Mucosa of descending colon (tissue), 3 donors: ENCODE measurements at regions not wholly inside any gene's neighbourhood (a gene's known extent, or its start where the extent isn't known, plus 50 kb on each side); places are given as distances from the start of the nearest gene placed in this dataset.

Source experiments
- ATAC-seq: fragments of 200-7000 bp; cut with Tn5 transposase; one replicate; pipeline ENCODE4 v1.9.1; 2020; ENCODE audit warnings: mild to moderate bottlenecking, moderate library complexity
- DNase-seq, 3 donors: peaks; one replicate each; pipeline ENCODE4 v3.0.0-alpha.2; 2020
- H3K36me3 ChIP-seq: fragments of 200-600 bp; one replicate; pipeline ENCODE4 v1.8.0; 2021; ENCODE audit warnings: low read depth, mild to moderate bottlenecking
- H3K4me1 ChIP-seq: fragments of 200-600 bp; one replicate; pipeline ENCODE4 v1.8.0; 2021; ENCODE audit warnings: low read depth, mild to moderate bottlenecking
- H3K4me3 ChIP-seq: fragments of 200-600 bp; one replicate; pipeline ENCODE4 v1.8.0; 2021; ENCODE audit warnings: mild to moderate bottlenecking
- H3K9me3 ChIP-seq: fragments of 200-600 bp; one replicate; pipeline ENCODE4 v1.8.0; 2021; ENCODE audit warnings: mild to moderate bottlenecking
- CTCF ChIP-seq: fragments of 200-600 bp; IDR thresholded peaks from one replicate; pipeline ENCODE4 v1.8.0; 2022; ENCODE audit warnings: antibody characterized with exemption, mild to moderate bottlenecking
- intact Hi-C, 2 donors: fragments of 100-400 bp; cut with DNase I in 1 of 2; cut with micrococcal nuclease in 1 of 2; formaldehyde crosslinking; loops; one replicate each; pipeline versions ENCODE4 v1.11.0 to v1.11.1; 2022; cut with DNase I, micrococcal nuclease
- donor health status: DM: no; HTN: no; CAD: no; lungs with moderate emphysema.
- donor health status: DM: no; HTN: no; CAD: no.
- donor health status: DM: no; HTN: yes; CAD: no.

GRCh38 chr5:105816961-105817360 lies 1853.8 kb downstream of the EFNA5 start:
- intact Hi-C loops, result no loop called here
- no peaks in the 10 kb centered on the region for H3K4me1 ChIP-seq
- no peaks in the 10 kb centered on the region for H3K9me3 ChIP-seq
- H3K4me3 ChIP-seq, result no peak overlapping the region
- ATAC-seq (no peak), DNase-seq (no peak)
- no peaks in the 10 kb centered on the region for H3K36me3 ChIP-seq
- no peak for TF ChIP-seq CTCF

DNA sequence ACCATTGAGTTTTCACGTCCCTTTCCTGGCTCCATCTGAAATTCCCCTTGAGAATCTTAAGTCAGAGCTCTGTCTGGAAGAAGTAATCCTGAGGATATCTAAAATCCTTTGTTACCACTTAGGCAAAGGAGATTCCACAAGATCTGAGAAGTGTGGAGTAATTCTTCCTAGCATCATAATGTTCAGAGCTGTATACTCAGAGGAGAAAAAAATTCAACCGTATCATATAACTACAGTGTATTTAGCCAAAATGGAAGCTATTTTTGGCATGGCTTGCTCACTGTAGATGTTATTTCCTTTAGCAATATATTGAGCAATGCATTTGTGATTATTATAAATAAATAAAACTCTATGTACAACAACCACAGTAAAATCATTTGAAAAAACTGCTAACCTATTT lies 1858.4 kb downstream of the EFNA5 start:
- no peak for DNase-seq
- intact Hi-C loops, result no loop called here
- no peak for ATAC-seq
- no peaks in the 10 kb centered on the region for H3K36me3 ChIP-seq
- no peaks in the 10 kb centered on the region for H3K4me1 ChIP-seq
- no peak for TF ChIP-seq CTCF
- H3K4me3 ChIP-seq, result no peak overlapping the region
- no peaks in the 10 kb centered on the region for H3K9me3 ChIP-seq

GRCh38 chr5:105807951-105808350 lies 1862.8 kb downstream of the EFNA5 start:
- Histone ChIP-seq H3K9me3 (no peaks in the 10 kb centered on the region), H3K4me1 (no peaks in the 10 kb centered on the region), H3K36me3 (no peaks in the 10 kb centered on the region), H3K4me3 (no peak overlapping the region)
- DNase-seq (no peak), ATAC-seq (no peak)
- TF ChIP-seq CTCF, result no peak
- intact Hi-C loops, result no loop called here

DNA sequence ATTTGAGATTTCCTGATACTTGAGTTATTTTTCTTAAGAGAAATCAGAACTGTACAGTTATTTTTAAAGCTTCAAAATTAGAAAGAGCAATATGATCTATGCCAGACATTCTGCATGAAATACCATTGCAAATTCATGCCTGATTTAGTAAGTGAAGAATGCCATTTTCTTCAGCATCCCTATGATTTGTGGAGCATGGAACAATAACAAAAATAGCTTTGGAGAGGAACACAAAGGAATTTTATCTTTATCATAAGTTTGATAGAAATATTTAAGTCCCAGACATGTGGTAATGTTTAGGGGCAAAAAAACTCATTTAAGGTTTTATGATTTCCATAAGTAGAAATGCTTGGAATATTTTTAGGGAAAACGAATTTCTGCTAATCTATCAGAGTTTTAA lies 1863.4 kb downstream of the EFNA5 start:
- ATAC-seq, result no peak
- intact Hi-C loops, result no loop called here

DNA sequence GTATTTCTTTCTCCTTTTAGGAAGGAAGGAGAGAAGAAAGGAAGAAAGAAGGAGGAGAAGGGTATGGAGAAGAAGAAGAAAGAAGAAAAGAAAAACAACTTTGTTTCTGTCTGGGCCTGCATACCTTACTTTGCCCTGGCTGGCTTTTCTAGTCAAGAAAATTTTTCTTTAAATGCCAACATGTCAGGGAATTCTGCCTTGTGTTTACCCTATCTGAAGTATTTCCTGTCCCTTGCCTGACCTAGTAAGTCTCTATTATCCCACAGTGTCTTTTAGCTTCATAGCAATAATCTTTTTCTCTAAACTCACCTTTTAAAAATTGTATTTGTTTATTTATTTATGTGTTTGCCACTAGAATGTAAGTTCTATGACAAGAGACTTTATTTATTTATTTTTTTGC lies 1864.1 kb downstream of the EFNA5 start:
- ATAC-seq, result no peak
- TF ChIP-seq CTCF, result no peak
- no peaks in the 10 kb centered on the region for H3K9me3 ChIP-seq
- intact Hi-C loops, result no loop called here
- H3K4me1 ChIP-seq, result no peaks in the 10 kb centered on the region
- no peak overlapping the region for H3K4me3 ChIP-seq
- DNase-seq, result no peak
- no peaks in the 10 kb centered on the region for H3K36me3 ChIP-seq

More for the DNA sequence above, 1863.4 kb downstream of the EFNA5 start:
- no peak for DNase-seq
- H3K4me1 ChIP-seq, result no peaks in the 10 kb centered on the region
- no peak for TF ChIP-seq CTCF
- H3K36me3 ChIP-seq, result no peaks in the 10 kb centered on the region
- H3K9me3 ChIP-seq, result no peaks in the 10 kb centered on the region
- no peak overlapping the region for H3K4me3 ChIP-seq

DNA sequence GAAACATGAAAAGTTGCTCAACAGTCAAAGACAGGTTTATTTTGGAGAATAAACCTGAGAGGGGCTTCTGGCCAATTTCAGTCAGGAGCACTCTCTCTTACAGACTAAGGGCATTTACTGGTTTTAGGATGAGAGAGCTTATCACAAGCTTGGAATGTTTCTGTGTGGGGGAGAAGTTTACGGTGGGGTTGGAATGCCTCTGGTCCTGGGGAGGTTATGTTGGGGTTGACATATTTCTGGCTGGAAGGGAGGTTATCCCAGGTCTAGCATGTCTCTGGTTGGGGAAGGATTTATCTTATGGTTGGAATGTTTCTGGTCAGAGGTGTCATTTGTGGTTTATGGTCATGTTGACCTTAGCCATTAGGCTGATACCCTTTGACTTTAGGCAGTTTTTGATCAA lies 1867.3 kb downstream of the EFNA5 start:
- Histone ChIP-seq H3K9me3 (no peaks in the 10 kb centered on the region), H3K36me3 (no peaks in the 10 kb centered on the region), H3K4me3 (no peak overlapping the region), H3K4me1 (no peaks in the 10 kb centered on the region)
- ATAC-seq (no peak), DNase-seq (no peak)
- intact Hi-C loops, result no loop called here
- no peak for TF ChIP-seq CTCF
